Panc1 (cell line): ENCODE measurements at regions not wholly inside any gene's neighbourhood (a gene's known extent, or its start where the extent isn't known, plus 50 kb on each side); places are given as distances from the start of the nearest gene placed in this dataset.

Source experiments
- ATAC-seq: fragments of 200-7000 bp; cut with Tn5 transposase; 2 replicates; pipeline ENCODE4 v1.9.1; 2020; ENCODE audit warnings: mild to moderate bottlenecking, moderate library complexity
- BruUV-seq: library from RNA; stranded (reverse); fragments of 400-500 nt; replicated peaks from 2 replicates; lab custom pipeline; 2021; lab: Mats Ljungman, UMichigan
- CTCF ChIA-PET: fragments of 300-600 bp; sonication (Branson Sonifier 250); formaldehyde crosslinking; loops from one replicate; lab custom pipeline; 2022; ENCODE audit warnings: antibody characterized with exemption; lab: Charles Lee
- POLR2A ChIA-PET: fragments of 300-600 bp; sonication (Branson Sonifier 250); formaldehyde crosslinking; loops from one replicate; lab custom pipeline; 2022; ENCODE audit warnings: antibody characterized with exemption; lab: Charles Lee
- DNase-seq: peaks from one replicate; pipeline ENCODE4 v3.0.0-alpha.2; 2010; ENCODE audit warnings: low read depth, low spot score
- H3K27ac ChIP-seq: 2 replicates; pipeline ENCODE4 v1.5.1; 2011; ENCODE audit warnings: mild to moderate bottlenecking, low read length, inconsistent platforms
- H3K27me3 ChIP-seq: fragments of 200-500 bp; sonication (Bioruptor generic); 2 replicates; pipeline ENCODE4 v1.6.0; 2014; ENCODE audit warnings: low read length, inconsistent platforms; ENCODE audit not compliant: control insufficient read depth, insufficient read depth
- H3K36me3 ChIP-seq: fragments of 200-500 bp; sonication (Bioruptor generic); 2 replicates; pipeline ENCODE4 v1.5.1; 2014; ENCODE audit warnings: inconsistent platforms, mild to moderate bottlenecking, low read length, moderate library complexity; ENCODE audit not compliant: control insufficient read depth, insufficient read depth
- H3K4me1 ChIP-seq: 2 replicates; pipeline ENCODE4 v1.5.1; 2011; ENCODE audit warnings: inconsistent platforms, mild to moderate bottlenecking, low read length, moderate library complexity; ENCODE audit not compliant: control insufficient read depth, insufficient read depth
- H3K4me3 ChIP-seq, 2 experiments: 2 replicates each; pipeline ENCODE4 v1.5.1; 2011 to 2012; ENCODE audit warnings: low read depth in 2 of 2, low read length in 2 of 2, mild to moderate bottlenecking in 2 of 2, inconsistent platforms in 1 of 2, moderate library complexity in 1 of 2
- H3K9me3 ChIP-seq: fragments of 200-500 bp; sonication (Bioruptor generic); 2 replicates; pipeline ENCODE4 v1.5.1; 2014; ENCODE audit warnings: low read depth, mild to moderate bottlenecking, inconsistent platforms, low read length, moderate library complexity; ENCODE audit not compliant: control insufficient read depth, insufficient read depth
- POLR2AphosphoS5 ChIP-seq: IDR thresholded peaks from 2 replicates; pipeline ENCODE4 v1.6.1; 2012; ENCODE audit warnings: mild to moderate bottlenecking, low read depth, low read length, moderate library complexity
- SIN3A ChIP-seq: IDR thresholded peaks from 2 replicates; pipeline ENCODE4 v1.6.1; 2012; ENCODE audit warnings: low read depth, mild to moderate bottlenecking, low read length, moderate library complexity, borderline replicate concordance; ENCODE audit not compliant: insufficient read depth
- TCF7L2 ChIP-seq: IDR thresholded peaks from 2 replicates; pipeline ENCODE4 v1.6.1; 2011; ENCODE audit warnings: mild to moderate bottlenecking, low read depth, low read length, inconsistent platforms
- in situ Hi-C: cut with HindIII; loops from 2 replicates; pipeline ENCODE4 v1.10.0; 2016; ENCODE audit warnings: low sequenced_read_pairs, low pct_unique_long_range_greater_than_20kb
- intact Hi-C: fragments of 100-400 bp; cut with micrococcal nuclease; formaldehyde crosslinking; loops from one replicate; pipeline ENCODE4 v1.10.0; 2022; ENCODE audit not compliant: unreplicated experiment
- TF ChIP-seq, protein P1 (sequence below): fragments of 450-650 bp; IDR thresholded peaks from 2 replicates; pipeline ENCODE4 v1.5.1; 2017; ENCODE audit warnings: mild to moderate bottlenecking
- TF ChIP-seq, protein P2 (sequence below), 2 experiments: IDR thresholded peaks; 2 replicates each; pipeline ENCODE4 v1.6.1; 2011 to 2012; ENCODE audit warnings: low read depth in 2 of 2, control low read depth in 1 of 2, low read length in 1 of 2, mild to moderate bottlenecking in 1 of 2, moderate library complexity in 1 of 2; ENCODE audit not compliant: insufficient read depth in 1 of 2

DNA sequence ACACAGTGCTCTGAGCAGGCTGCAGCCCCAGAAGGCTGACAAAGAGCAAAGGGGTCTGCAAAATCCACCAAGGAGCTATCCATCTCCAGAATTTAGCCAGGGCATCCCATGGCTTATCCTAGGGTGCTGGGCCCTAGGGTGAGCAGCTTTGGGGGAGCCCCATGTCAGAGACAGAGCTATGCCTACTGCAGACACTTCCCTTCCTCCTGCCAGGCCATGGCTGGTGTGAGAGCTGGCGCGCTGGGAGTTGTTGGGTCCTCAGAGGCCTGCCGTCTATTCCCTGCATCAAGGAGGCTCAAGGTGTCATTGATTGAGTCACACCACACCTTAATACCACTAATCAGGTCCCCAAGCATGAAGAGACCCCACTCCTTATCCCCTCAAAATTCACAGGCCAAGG, 85.3 kb upstream of the TP53I11 start:
- no peak for DNase-seq
- no peak for ATAC-seq
- CTCF ChIA-PET: no interaction called here

DNA sequence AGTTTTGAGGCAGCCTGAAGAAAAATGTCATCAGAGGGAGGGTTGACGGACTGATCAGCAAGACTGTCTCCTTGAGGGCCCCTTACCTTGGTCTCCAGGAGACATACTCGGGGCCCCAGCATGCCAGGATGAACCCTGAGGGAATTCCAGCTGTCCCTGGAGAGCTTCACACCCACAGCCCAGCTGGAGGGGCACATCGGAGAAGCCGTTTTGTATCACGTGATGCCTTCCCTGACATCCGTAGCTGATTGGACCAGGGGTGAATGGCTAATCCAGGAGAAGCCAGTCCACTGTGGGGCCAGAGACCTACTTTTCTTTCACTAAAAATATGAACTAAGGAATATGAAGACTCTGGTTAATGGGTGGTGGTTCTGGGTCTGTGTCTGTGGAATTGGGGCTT, 86.0 kb upstream of the TP53I11 start:
- Histone ChIP-seq H3K9me3 (no peaks in the 10 kb centered on the region), H3K27me3 (no peaks in the 10 kb centered on the region; the same call in 1 of the 2 replicates), H3K4me3 (no peak overlapping the region), H3K36me3 (no peaks in the 10 kb centered on the region), H3K27ac (no peak overlapping the region), H3K4me1 (no peaks in the 10 kb centered on the region)
- BruUV-seq: no TSS peak
- TF ChIP-seq TCF7L2: no peak
- TF ChIP-seq SIN3A: no peak
- TF ChIP-seq POLR2AphosphoS5: no peak
- TF ChIP-seq, protein P1, sequence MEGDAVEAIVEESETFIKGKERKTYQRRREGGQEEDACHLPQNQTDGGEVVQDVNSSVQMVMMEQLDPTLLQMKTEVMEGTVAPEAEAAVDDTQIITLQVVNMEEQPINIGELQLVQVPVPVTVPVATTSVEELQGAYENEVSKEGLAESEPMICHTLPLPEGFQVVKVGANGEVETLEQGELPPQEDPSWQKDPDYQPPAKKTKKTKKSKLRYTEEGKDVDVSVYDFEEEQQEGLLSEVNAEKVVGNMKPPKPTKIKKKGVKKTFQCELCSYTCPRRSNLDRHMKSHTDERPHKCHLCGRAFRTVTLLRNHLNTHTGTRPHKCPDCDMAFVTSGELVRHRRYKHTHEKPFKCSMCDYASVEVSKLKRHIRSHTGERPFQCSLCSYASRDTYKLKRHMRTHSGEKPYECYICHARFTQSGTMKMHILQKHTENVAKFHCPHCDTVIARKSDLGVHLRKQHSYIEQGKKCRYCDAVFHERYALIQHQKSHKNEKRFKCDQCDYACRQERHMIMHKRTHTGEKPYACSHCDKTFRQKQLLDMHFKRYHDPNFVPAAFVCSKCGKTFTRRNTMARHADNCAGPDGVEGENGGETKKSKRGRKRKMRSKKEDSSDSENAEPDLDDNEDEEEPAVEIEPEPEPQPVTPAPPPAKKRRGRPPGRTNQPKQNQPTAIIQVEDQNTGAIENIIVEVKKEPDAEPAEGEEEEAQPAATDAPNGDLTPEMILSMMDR: no peak
- TF ChIP-seq, protein P2, sequence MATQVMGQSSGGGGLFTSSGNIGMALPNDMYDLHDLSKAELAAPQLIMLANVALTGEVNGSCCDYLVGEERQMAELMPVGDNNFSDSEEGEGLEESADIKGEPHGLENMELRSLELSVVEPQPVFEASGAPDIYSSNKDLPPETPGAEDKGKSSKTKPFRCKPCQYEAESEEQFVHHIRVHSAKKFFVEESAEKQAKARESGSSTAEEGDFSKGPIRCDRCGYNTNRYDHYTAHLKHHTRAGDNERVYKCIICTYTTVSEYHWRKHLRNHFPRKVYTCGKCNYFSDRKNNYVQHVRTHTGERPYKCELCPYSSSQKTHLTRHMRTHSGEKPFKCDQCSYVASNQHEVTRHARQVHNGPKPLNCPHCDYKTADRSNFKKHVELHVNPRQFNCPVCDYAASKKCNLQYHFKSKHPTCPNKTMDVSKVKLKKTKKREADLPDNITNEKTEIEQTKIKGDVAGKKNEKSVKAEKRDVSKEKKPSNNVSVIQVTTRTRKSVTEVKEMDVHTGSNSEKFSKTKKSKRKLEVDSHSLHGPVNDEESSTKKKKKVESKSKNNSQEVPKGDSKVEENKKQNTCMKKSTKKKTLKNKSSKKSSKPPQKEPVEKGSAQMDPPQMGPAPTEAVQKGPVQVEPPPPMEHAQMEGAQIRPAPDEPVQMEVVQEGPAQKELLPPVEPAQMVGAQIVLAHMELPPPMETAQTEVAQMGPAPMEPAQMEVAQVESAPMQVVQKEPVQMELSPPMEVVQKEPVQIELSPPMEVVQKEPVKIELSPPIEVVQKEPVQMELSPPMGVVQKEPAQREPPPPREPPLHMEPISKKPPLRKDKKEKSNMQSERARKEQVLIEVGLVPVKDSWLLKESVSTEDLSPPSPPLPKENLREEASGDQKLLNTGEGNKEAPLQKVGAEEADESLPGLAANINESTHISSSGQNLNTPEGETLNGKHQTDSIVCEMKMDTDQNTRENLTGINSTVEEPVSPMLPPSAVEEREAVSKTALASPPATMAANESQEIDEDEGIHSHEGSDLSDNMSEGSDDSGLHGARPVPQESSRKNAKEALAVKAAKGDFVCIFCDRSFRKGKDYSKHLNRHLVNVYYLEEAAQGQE (IDR thresholded peaks at IDR 0.05; ENCODE audit: insufficient read depth in 1 of 2, low read depth in 2 of 2, low read length in 1 of 2): no peak
- ChIA-PET CTCF (no interaction called here), POLR2A (no interaction called here)
- intact Hi-C loops (no loop called here), in situ Hi-C loops (no loop called here)
- ATAC-seq (no peak), DNase-seq (no peak)

More for the DNA sequence above, 85.3 kb upstream of the TP53I11 start:
- Histone ChIP-seq H3K9me3 (no peaks in the 10 kb centered on the region), H3K4me1 (no peaks in the 10 kb centered on the region), H3K27me3 (peaks cover 4% of the 10 kb centered on the region; the same call in 1 of the 2 replicates), H3K4me3 (no peak overlapping the region), H3K27ac (no peak overlapping the region), H3K36me3 (no peaks in the 10 kb centered on the region)
- BruUV-seq: no TSS peak
- in situ Hi-C loops: no loop called here
- POLR2A ChIA-PET: no interaction called here
- no peak for TF ChIP-seq TCF7L2
- TF ChIP-seq POLR2AphosphoS5: no peak
- no peak for TF ChIP-seq SIN3A
- TF ChIP-seq, protein P1: no peak
- TF ChIP-seq, protein P2 (IDR thresholded peaks at IDR 0.05; ENCODE audit: insufficient read depth in 1 of 2, low read depth in 2 of 2, low read length in 1 of 2): no peak
- intact Hi-C loops: no loop called here
